Liver (tissue), 8 donors: ENCODE measurements at regions not wholly inside any gene's neighbourhood (a gene's known extent, or its start where the extent isn't known, plus 50 kb on each side); places are given as distances from the start of the nearest gene placed in this dataset.
"Not testable (repeated sequence)": the region's sequence is repeated elsewhere in the genome, so short reads cannot be mapped to it uniquely, and the experiment has no call there.

Experiments used
- DNase-seq: peaks from one replicate; pipeline ENCODE4 v3.0.0-alpha.2; 2017; ENCODE audit warnings: low spot score
- H3K27ac ChIP-seq, 2 donors: one replicate each; pipeline ENCODE4 v1.7.0; 2013; ENCODE audit warnings: inconsistent platforms in 2 of 2, low read length in 2 of 2, control low read depth in 1 of 2, low read depth in 1 of 2, mild to moderate bottlenecking in 1 of 2
- H3K27me3 ChIP-seq, 4 donors: one replicate each; pipeline versions ENCODE4 v1.6.1 to v1.7.0; 2013; ENCODE audit warnings: low read length in 3 of 4, inconsistent platforms in 1 of 4, mild to moderate bottlenecking in 1 of 4, moderate library complexity in 1 of 4; ENCODE audit not compliant: control insufficient read depth in 4 of 4, insufficient read depth in 4 of 4
- H3K36me3 ChIP-seq, 4 donors: one replicate each; pipeline versions ENCODE4 v1.6.1 to v1.7.0; 2013; ENCODE audit warnings: low read length in 3 of 4, mild to moderate bottlenecking in 3 of 4, low read depth in 1 of 4, moderate library complexity in 1 of 4; ENCODE audit not compliant: control insufficient read depth in 4 of 4, insufficient read depth in 3 of 4
- H3K4me1 ChIP-seq, 4 donors: one replicate each; pipeline versions ENCODE4 v1.6.1 to v1.7.0; 2013; ENCODE audit warnings: low read length in 3 of 4, mild to moderate bottlenecking in 3 of 4, moderate library complexity in 1 of 4; ENCODE audit not compliant: control insufficient read depth in 4 of 4, insufficient read depth in 4 of 4
- H3K4me3 ChIP-seq, 3 donors: one replicate each; pipeline versions ENCODE4 v1.6.1 to v1.7.0; 2013; ENCODE audit warnings: low read length in 3 of 3, control low read depth in 1 of 3, low read depth in 1 of 3, mild to moderate bottlenecking in 1 of 3
- H3K9ac ChIP-seq, 2 donors: one replicate each; pipeline ENCODE4 v1.7.0; 2013; ENCODE audit warnings: low read length in 2 of 2, mild to moderate bottlenecking in 2 of 2, moderate library complexity in 2 of 2, control low read depth in 1 of 2, low read depth in 1 of 2
- H3K9me3 ChIP-seq, 4 donors: one replicate each; pipeline versions ENCODE4 v1.6.1 to v1.7.0; 2013; ENCODE audit warnings: low read length in 3 of 4; ENCODE audit not compliant: control insufficient read depth in 4 of 4
- ATF3 ChIP-seq: IDR thresholded peaks from 2 replicates; pipeline ENCODE4 v1.6.1; 2016; ENCODE audit warnings: antibody characterized with exemption
- CTCF ChIP-seq: fragments of 150-350 bp; IDR thresholded peaks from 2 replicates; pipeline ENCODE4 v1.5.1; 2017; ENCODE audit warnings: improper control_type of control experiment, low read depth, low read length; ENCODE audit not compliant: missing input control
- FOXA1 ChIP-seq: IDR thresholded peaks from 2 replicates; pipeline ENCODE4 v1.6.1; 2016; ENCODE audit warnings: antibody characterized with exemption
- HNF4G ChIP-seq: IDR thresholded peaks from 2 replicates; pipeline ENCODE4 v1.6.1; 2016; ENCODE audit warnings: antibody characterized with exemption
- NR2F2 ChIP-seq: IDR thresholded peaks from 2 replicates; pipeline ENCODE4 v1.6.1; 2016; ENCODE audit warnings: antibody characterized with exemption
- ZBTB33 ChIP-seq: IDR thresholded peaks from 2 replicates; pipeline ENCODE4 v1.6.1; 2016; ENCODE audit warnings: antibody characterized with exemption
- WGBS: extraction: QIAGEN DNeasy Blood & Tissue Kit; methylation state at CpG from one replicate; pipeline ENCODE4 v1.1.7; 2013; 5-methylcytosine and 5-hydroxymethylcytosine counted together
- donor health status: healthy.
- donor health status: healthy.
- donor health status: healthy.
- donor health status: healthy.
- donor health status: healthy.

- TF ChIP-seq CTCF: no peak
- TF ChIP-seq FOXA1: no peak
Measured at GRCh38 chr12:77218278-77218677, 152.9 kb upstream of the E2F7 start (continued).

- not testable (repeated sequence) for H3K36me3 ChIP-seq, H3K9ac ChIP-seq, H3K4me1 ChIP-seq, H3K27ac ChIP-seq, DNase-seq, H3K4me3 ChIP-seq, H3K27me3 ChIP-seq, H3K9me3 ChIP-seq
- WGBS: 79% methylated on average over 2 of the region's 2 CpGs
Measured at GRCh38 chr12:77216136-77216535, 150.8 kb upstream of the E2F7 start.

DNA sequence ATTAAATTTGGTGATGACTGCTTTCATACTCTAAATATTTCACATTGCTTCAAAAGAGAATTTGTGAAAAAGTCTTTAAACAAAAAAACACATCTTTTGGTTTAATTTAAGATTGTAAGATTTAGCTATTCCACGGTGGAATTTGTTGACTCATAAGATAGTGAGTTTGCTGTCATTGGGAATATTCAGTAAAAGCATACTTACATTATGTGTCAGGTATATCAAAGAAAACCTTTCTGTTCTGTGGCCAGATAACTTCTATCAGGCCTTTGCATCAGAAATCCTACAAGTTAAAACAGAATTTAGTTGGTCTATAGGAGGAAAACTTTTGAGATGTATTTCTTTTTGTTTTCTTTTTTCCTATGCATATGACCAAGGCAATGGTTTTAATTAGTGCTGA lies 148.8 kb upstream of the E2F7 start:
- TF ChIP-seq HNF4G (no peak), ZBTB33 (no peak)
- Histone ChIP-seq H3K27me3 (no peaks in the 10 kb centered on the region), H3K36me3 (no peaks in the 10 kb centered on the region), H3K9me3 (peaks cover 0 to 2% (median 0%) of the 10 kb centered on the region in 4 donors), H3K4me3 (no peak overlapping the region), H3K4me1 (no peaks in the 10 kb centered on the region), H3K27ac (no peak overlapping the region), H3K9ac (no peak overlapping the region)
- no peak for DNase-seq
- 77% methylated on average over 1 of the region's 1 CpG for WGBS

DNA sequence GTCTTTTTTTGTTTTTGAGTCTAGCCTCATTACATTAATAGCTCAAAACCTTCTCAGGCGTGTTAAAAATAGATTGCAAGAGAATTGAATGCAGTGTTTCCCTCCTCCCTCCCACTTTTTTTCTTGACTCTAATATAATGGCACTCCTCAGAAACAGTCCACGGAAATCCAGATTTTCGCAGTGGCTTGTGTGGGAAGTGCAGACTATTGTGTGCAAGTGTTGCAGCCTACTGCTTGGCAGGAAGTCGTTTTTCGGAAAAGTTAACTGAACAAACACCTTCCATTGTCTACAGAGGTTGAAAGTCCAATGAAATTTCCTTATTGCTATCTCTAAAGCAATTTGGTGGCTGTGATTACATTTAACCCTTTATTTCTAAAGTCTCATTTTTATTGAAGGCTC lies 147.9 kb upstream of the E2F7 start:
- TF ChIP-seq CTCF: no peak
- TF ChIP-seq ATF3: no peak
- peak; percentile 53 for TF ChIP-seq NR2F2
- 47% methylated on average over 5 of the region's 5 CpGs for WGBS
- no peaks in the 10 kb centered on the region for H3K27me3 ChIP-seq
- no peak for DNase-seq
- H3K4me3 ChIP-seq: no peak overlapping the region
- no peak overlapping the region for H3K27ac ChIP-seq
- no peak overlapping the region for H3K9ac ChIP-seq
- no peaks in the 10 kb centered on the region for H3K36me3 ChIP-seq
- no peaks in the 10 kb centered on the region for H3K4me1 ChIP-seq
- H3K9me3 ChIP-seq: peaks cover 0 to 2% (median 0%) of the 10 kb centered on the region in 4 donors
